DND-41 (cell line): ENCODE measurements at regions not wholly inside any gene's neighbourhood (a gene's known extent, or its start where the extent isn't known, plus 50 kb on each side); places are given as distances from the start of the nearest gene placed in this dataset.

Experiments used
- CTCF ChIP-seq: IDR thresholded peaks from 2 replicates; pipeline ENCODE4 v1.5.1; 2012; ENCODE audit warnings: borderline replicate concordance, low read length, moderate library complexity, mild to moderate bottlenecking; ENCODE audit not compliant: poor library complexity, severe bottlenecking; ENCODE audit errors: extremely low read depth
- EZH2 ChIP-seq: IDR thresholded peaks from 3 replicates; pipeline ENCODE4 v1.6.1; 2012; ENCODE audit warnings: borderline replicate concordance, low read depth, mild to moderate bottlenecking, moderate library complexity, low read length, inconsistent platforms; ENCODE audit not compliant: severe bottlenecking

GRCh38 chr5:52342361-52342760 lies 445.4 kb upstream of the ITGA1 start:
- no peak for TF ChIP-seq CTCF
- no peak for TF ChIP-seq EZH2
